ENCODE measurements at regions not wholly inside any gene's neighbourhood (a gene's known extent, or its start where the extent isn't known, plus 50 kb on each side); places are given as distances from the start of the nearest gene placed in this dataset.

DNA sequence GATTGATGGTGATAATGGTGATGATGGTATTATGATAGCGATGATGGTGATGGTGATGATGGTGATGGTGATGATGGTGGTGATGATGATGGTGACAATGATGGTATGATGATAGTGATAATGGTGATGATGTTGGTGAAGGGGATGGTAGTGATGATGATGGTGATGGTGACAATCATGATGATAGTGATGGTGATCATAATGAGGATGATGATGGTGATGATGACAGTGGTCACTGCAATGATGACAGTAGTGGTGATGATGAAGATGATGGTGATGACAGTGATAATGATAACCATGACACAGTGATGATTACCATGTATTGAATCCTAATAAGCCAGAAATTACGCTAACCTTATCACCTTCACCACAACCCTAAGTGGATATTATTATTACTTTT lies 128.2 kb downstream of the SHANK2 start:
- no peak for ATAC-seq
- intact Hi-C loops (cut with DNase I) = no loop called here
- no peak overlapping the region for H3K27ac ChIP-seq (ENCODE audit: low read length)
- DNase-seq = no peak
- H3K27me3 ChIP-seq (ENCODE audit: control insufficient read depth, insufficient read depth) = no peaks in the 10 kb centered on the region
- no peaks in the 10 kb centered on the region for H3K9me3 ChIP-seq (ENCODE audit: control insufficient read depth, low read length)
- peaks cover 2% of the 10 kb centered on the region for H3K4me1 ChIP-seq (ENCODE audit: control insufficient read depth, insufficient read depth, low read length)
- no peak overlapping the region for H3K4me3 ChIP-seq (ENCODE audit: low read length)
- WGBS = 90% methylated on average over 2 of the region's 2 CpGs

DNA sequence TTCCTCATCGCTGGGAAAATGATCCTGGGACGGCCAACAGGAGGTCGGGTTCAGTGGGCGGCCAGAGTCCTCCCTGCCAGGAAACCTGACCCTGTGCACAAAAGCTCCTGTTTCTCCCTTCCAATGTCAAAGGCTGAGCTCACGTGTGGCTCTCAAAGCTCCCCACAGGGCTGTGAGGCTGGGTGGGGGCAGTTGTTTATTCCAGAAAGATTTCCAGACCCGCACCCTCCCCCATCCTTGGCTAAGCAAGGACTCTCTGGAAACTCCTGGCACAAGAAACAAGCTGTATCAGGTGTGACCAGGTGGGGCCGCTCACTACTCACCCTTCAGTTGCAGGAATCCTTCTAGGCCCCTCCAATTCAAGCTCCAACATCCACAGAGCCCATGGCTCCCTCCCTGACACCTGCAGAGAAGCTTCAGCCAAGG lies 131.9 kb downstream of the SHANK2 start:
- no peak for ATAC-seq

DNA sequence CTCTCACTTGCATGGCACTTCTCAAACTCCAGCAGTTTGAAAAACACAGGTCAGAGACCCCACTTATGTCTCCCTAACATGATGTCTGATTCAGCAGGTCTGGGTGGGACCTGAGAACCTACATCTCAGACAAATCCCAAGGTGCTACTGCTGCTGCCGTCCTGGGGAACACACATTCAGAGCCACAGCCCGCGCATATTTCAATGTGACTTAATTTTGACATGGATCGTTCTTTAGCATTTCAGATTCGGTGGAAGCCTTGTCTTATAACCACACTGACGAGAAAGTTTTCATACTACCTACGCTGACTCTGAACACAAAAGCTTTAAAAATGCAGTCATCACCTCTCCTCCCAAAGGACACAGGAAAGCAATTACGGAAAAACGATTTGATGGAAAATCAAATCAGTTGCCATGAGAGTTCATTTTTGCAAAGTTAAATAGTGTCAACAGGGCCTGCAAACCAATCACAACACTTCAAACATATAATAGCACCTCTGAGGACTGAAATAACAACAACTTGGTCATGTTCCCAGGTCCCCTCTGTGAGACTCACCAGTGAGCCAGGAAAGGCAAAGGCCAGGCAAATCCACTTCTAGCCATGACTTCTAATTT lies 132.6 kb downstream of the SHANK2 start:
- H3K4me3 ChIP-seq (ENCODE audit: low read length) = no peak overlapping the region
- H3K27ac ChIP-seq (ENCODE audit: low read length) = no peak overlapping the region
- no peak for ATAC-seq
- no peak for DNase-seq
- intact Hi-C loops (cut with DNase I) = no loop called here
- no peaks in the 10 kb centered on the region for H3K27me3 ChIP-seq (ENCODE audit: control insufficient read depth, insufficient read depth)
- H3K9me3 ChIP-seq (ENCODE audit: control insufficient read depth, low read length) = no peaks in the 10 kb centered on the region
- peaks cover 2% of the 10 kb centered on the region for H3K4me1 ChIP-seq (ENCODE audit: control insufficient read depth, insufficient read depth, low read length)
- 72% methylated on average over 9 of the region's 9 CpGs for WGBS

More for the DNA sequence above, 131.9 kb downstream of the SHANK2 start:
- no peaks in the 10 kb centered on the region for H3K9me3 ChIP-seq (ENCODE audit: control insufficient read depth, low read length)
- H3K4me3 ChIP-seq (ENCODE audit: low read length) = no peak overlapping the region
- no peak for DNase-seq
- H3K27me3 ChIP-seq (ENCODE audit: control insufficient read depth, insufficient read depth) = no peaks in the 10 kb centered on the region
- H3K4me1 ChIP-seq (ENCODE audit: control insufficient read depth, insufficient read depth, low read length) = peaks cover 2% of the 10 kb centered on the region
- WGBS = 19% methylated on average over 7 of the region's 7 CpGs
- no peak overlapping the region for H3K27ac ChIP-seq (ENCODE audit: low read length)
- intact Hi-C loops (cut with DNase I) = no loop called here

DNA sequence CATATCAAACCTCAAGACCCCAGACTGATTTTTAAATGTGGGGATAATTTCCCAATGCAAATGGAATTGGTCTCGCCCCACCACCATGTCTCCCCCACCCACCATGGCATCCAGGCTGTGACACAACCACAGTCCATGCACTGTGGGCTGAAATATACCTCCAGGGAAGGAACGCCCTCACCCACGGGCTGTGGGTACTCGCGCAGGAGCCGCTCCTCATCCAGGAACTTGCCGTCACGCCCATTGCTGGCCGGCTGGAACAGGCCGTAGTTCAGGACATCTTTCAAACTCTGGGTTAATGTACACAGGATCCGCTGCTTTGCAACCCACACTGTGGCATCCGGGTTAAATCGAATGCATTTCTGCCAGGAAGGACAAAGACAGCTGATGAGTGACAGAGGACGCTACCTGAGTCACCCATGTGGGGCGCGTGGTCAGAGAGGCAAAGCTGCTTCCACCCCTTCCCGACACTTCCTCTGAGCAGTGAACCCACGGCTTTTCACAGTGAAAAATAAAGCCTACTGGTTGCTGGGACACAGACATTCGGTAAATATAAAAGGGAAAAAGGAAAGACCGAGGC lies 133.6 kb downstream of the SHANK2 start:
- DNase-seq = no peak
- WGBS = 89% methylated on average over 20 of the region's 20 CpGs

DNA sequence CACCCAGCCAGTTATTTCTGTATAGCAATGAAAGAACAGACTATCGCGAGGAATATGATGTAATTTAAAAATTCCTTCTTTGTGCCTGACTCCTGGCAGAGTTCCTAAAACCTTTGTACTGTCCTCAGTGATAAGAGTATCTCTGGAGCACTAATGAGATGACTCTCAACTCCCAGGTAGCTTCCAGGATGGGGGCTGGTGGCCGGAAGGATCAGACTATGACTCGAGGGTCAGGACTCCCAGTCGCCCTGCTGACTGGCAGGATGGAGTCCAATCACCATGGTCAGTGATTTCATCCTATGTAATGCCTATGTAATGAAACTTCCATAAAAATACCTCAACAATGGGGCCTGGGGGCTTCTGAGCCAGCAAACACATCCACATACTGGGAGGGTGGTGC lies 135.1 kb downstream of the SHANK2 start:
- Histone ChIP-seq H3K4me3 (ENCODE audit: low read length) (no peak overlapping the region), H3K9me3 (ENCODE audit: control insufficient read depth, low read length) (no peaks in the 10 kb centered on the region), H3K27ac (ENCODE audit: low read length) (no peak overlapping the region), H3K4me1 (ENCODE audit: control insufficient read depth, insufficient read depth, low read length) (peaks cover 2% of the 10 kb centered on the region), H3K27me3 (ENCODE audit: control insufficient read depth, insufficient read depth) (no peaks in the 10 kb centered on the region)
- intact Hi-C loops (cut with DNase I) = no loop called here
- WGBS = 58% methylated on average over 5 of the region's 5 CpGs
- no peak for ATAC-seq
- DNase-seq = no peak

More for the DNA sequence above, 133.6 kb downstream of the SHANK2 start:
- H3K27ac ChIP-seq (ENCODE audit: low read length) = no peak overlapping the region
- intact Hi-C loops (cut with DNase I) = no loop called here
- H3K9me3 ChIP-seq (ENCODE audit: control insufficient read depth, low read length) = no peaks in the 10 kb centered on the region
- no peak for ATAC-seq
- peaks cover 2% of the 10 kb centered on the region for H3K4me1 ChIP-seq (ENCODE audit: control insufficient read depth, insufficient read depth, low read length)
- no peak overlapping the region for H3K4me3 ChIP-seq (ENCODE audit: low read length)
- H3K27me3 ChIP-seq (ENCODE audit: control insufficient read depth, insufficient read depth) = no peaks in the 10 kb centered on the region

DNA sequence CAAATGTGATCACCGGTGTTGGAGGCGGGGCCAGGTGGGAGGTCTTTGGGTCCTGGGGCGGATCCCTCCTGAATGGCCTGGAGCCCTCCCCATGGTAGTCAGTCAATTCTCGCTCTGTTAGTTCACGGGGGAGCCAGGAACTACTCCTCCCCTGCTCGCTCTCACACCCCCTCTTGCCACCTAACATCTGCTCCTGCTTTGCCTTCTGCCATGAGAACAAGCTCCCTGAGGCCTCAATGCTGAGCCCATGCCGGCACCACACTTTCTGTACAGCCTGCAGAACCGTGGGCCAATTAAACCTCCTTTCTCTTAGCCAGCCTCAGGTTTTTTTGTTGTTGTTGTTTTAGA lies 135.7 kb downstream of the SHANK2 start:
- intact Hi-C loops (cut with DNase I) = no loop called here
- H3K27me3 ChIP-seq (ENCODE audit: control insufficient read depth, insufficient read depth) = no peaks in the 10 kb centered on the region
- ATAC-seq (peak in 1 of 2 donors; percentile 11), DNase-seq (no peak)
- H3K27ac ChIP-seq (ENCODE audit: low read length) = no peak overlapping the region
- WGBS = 79% methylated on average over 8 of the region's 8 CpGs
- no peak overlapping the region for H3K4me3 ChIP-seq (ENCODE audit: low read length)
- H3K4me1 ChIP-seq (ENCODE audit: control insufficient read depth, insufficient read depth, low read length) = peaks cover 2% of the 10 kb centered on the region
- no peaks in the 10 kb centered on the region for H3K9me3 ChIP-seq (ENCODE audit: control insufficient read depth, low read length)

DNA sequence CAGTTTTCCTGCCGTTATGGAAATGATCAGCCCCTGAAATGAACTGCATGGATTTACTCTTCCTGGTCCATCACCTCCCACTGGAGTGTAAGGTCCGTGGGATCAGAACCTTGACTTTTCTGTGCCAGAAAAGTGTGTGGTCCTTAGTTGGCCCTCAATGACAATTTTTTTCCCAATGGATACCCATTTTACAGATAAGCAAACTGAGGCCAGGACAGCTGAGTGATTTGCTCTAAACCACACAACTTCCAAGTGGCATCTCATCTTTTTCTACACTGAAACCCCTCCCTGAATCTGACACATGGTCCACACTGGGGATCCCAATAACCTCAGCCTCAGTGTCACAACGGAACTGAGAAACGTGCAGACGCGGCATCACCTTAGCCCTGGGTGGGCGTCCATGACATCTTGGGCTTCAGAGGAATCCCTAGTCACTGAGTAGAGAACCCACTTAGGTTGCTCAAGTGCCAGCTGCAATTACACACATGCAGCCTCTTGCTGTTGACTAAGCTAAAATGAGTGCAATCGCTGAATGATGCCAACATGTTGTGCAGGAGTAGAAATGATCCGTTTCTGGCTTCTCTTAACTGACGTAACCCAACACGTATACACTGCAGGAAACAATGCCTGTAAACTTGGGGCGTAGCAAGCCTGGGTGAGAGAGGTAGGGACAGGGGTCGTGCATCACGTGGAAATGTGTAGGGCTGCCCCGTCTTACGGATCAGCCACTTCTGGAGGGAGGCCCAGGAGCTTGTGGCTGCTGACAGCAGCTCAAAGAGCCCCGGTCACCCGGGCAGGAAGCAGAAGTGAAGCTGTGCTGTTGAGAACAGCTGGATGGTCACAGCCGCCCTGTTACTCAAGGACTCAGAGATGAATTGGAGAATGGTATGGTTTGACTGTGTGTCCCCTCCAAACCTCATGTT lies 136.3 kb downstream of the SHANK2 start:
- DNase-seq = no peak
- Histone ChIP-seq H3K4me3 (ENCODE audit: low read length) (no peak overlapping the region), H3K9me3 (ENCODE audit: control insufficient read depth, low read length) (no peaks in the 10 kb centered on the region), H3K27me3 (ENCODE audit: control insufficient read depth, insufficient read depth) (no peaks in the 10 kb centered on the region), H3K4me1 (ENCODE audit: control insufficient read depth, insufficient read depth, low read length) (peaks cover 2% of the 10 kb centered on the region), H3K27ac (ENCODE audit: low read length) (no peak overlapping the region)
- peak in 1 of 2 donors; percentile 14 for ATAC-seq
- intact Hi-C loops (cut with DNase I) = no loop called here
- 55% methylated on average over 19 of the region's 19 CpGs for WGBS

DNA sequence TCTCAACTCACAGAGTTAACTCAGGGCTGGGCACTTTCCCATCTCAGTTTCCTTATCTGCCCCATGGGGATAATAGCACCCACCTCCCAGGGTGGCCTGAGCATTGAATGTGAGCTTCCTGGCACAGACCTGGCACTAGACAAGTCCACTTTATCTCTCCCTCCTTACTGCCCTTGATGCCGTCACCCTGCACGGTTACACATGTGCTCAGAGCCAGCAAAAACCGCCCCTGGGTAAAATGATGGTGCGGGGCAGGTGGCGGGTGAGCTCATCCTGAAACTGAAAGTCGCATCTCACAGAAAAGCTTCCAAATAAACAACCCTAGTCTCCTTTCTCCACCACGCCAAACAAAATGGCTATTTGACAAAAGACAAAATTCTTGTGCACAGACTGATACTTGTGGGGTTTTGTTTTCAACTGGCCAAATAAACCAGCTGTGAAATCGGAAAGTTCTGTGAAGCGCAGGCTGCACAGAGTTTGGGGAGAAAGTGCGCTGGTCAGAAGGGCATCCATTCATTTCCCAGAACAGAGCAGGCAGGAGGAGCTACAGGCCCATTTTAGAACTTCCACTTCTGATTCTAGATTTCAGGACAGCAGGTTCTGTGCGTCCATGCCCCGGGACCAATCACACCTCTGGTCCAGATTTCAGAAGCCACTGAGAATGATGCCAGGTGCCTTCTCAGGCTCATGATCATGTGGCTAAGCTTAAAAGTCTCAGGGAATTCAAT lies 138.1 kb downstream of the SHANK2 start:
- Histone ChIP-seq H3K9me3 (ENCODE audit: control insufficient read depth, low read length) (no peaks in the 10 kb centered on the region), H3K4me3 (ENCODE audit: low read length) (no peak overlapping the region), H3K4me1 (ENCODE audit: control insufficient read depth, insufficient read depth, low read length) (no peaks in the 10 kb centered on the region), H3K27me3 (ENCODE audit: control insufficient read depth, insufficient read depth) (no peaks in the 10 kb centered on the region), H3K27ac (ENCODE audit: low read length) (no peak overlapping the region)
- WGBS = 69% methylated on average over 12 of the region's 12 CpGs
- ATAC-seq (no peak), DNase-seq (no peak)
- intact Hi-C loops (cut with DNase I) = no loop called here

DNA sequence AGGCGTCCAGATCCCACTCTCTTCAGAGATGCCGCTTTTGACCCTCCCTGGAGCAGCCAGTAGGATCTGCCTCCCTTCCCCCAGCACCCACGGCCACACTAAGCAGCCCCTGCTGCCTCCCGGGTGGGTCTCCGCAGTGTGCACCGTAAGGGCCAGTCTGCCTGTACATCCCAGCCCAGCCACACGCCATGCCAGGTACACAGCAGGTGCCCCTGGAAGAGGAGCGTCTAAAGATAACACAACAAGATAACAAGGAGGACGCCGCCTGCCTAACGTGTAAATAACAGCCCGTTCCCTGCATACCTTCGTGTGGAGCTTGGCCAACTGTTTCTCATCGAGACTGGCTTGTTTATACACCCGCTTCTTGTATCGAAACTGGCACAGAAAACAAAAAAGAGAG lies 139.4 kb downstream of the SHANK2 start:
- WGBS = 45% methylated on average over 16 of the region's 16 CpGs
- DNase-seq = no peak
- no peaks in the 10 kb centered on the region for H3K27me3 ChIP-seq (ENCODE audit: control insufficient read depth, insufficient read depth)

DNA sequence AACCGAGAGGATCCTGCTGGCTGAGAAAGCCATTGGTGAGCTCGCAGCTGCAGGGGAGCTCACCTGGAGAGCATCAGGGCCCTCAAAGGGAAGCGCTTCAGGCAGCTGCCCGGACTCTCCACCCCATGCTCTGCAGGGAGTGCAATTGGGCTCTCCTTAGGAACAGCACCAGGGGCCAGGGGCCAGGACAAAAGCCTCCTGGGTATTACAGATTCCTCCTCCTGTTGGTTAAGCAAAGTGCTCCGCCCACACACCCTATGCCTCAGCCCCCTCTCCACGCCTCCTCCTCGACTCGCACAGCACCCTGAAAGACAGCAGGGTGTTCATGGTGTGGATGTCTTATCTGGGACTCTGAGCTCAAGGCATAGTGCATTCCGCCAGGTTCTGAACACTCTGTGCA lies 139.9 kb downstream of the SHANK2 start:
- ATAC-seq (no peak), DNase-seq (no peak)
- intact Hi-C loops (cut with DNase I) = no loop called here
- Histone ChIP-seq H3K4me1 (ENCODE audit: control insufficient read depth, insufficient read depth, low read length) (no peaks in the 10 kb centered on the region), H3K9me3 (ENCODE audit: control insufficient read depth, low read length) (no peaks in the 10 kb centered on the region), H3K4me3 (ENCODE audit: low read length) (no peak overlapping the region), H3K27me3 (ENCODE audit: control insufficient read depth, insufficient read depth) (no peaks in the 10 kb centered on the region), H3K27ac (ENCODE audit: low read length) (no peak overlapping the region)
- 35% methylated on average over 9 of the region's 9 CpGs for WGBS

More for the DNA sequence above, 139.4 kb downstream of the SHANK2 start:
- Histone ChIP-seq H3K4me3 (ENCODE audit: low read length) (no peak overlapping the region), H3K4me1 (ENCODE audit: control insufficient read depth, insufficient read depth, low read length) (no peaks in the 10 kb centered on the region), H3K27ac (ENCODE audit: low read length) (no peak overlapping the region), H3K9me3 (ENCODE audit: control insufficient read depth, low read length) (no peaks in the 10 kb centered on the region)
- intact Hi-C loops (cut with DNase I) = no loop called here
- no peak for ATAC-seq

DNA sequence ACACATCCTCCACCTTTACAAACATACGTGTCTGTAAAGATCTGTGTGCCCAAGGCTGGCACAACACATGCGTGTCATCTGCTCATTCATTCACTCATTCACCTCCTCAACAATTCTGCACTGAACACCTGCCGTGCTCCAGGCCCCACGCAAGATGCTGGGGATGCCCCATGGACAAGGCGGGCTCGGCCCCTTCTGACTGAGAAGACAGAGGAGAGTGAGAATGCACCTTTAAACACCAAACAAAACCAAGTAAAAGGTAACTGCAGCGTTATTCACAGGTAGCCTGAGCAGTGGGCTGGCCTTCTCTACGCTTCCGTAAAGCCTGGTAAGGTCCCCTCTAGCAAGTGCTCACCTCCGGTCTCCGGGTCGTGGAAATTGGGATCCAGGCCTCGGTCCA lies 142.8 kb downstream of the SHANK2 start:
- Histone ChIP-seq H3K4me1 (ENCODE audit: control insufficient read depth, insufficient read depth, low read length) (no peaks in the 10 kb centered on the region), H3K27ac (ENCODE audit: low read length) (no peak overlapping the region), H3K27me3 (ENCODE audit: control insufficient read depth, insufficient read depth) (no peaks in the 10 kb centered on the region), H3K4me3 (ENCODE audit: low read length) (no peak overlapping the region), H3K9me3 (ENCODE audit: control insufficient read depth, low read length) (no peaks in the 10 kb centered on the region)
- intact Hi-C loops (cut with DNase I) = no loop called here
- ATAC-seq (no peak), DNase-seq (no peak)
- 95% methylated on average over 13 of the region's 13 CpGs for WGBS
